ENCODE measurements at regions not wholly inside any gene's neighbourhood (a gene's known extent, or its start where the extent isn't known, plus 50 kb on each side); places are given as distances from the start of the nearest gene placed in this dataset.

DNA sequence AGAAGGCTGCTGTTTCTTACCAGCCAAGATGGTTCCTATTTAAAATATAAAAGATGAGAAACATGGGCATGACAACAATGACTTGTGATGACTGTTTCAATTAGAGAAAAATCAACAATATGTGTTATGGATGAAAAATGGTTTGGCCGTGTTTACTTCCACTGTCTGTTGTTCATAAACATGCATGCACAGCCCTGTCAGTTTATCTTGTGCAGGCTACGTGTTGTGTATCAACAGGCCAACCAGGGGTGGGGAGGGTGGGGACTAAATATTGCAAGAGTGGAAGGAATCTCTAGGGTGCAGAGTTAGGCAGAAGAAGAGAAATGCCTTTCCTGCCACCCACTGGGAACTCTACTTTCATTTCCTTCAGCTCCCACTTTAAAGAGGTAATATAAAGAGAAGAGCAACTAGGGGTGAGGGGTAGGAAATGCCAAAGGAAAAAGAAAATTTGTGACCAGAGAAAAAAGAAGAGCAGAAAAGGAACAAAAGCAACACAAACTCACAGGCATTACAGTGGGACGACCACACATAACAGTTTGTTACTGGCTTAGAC lies 116.8 kb upstream of the MEIS1 start:
- DNase-seq: no peak
- intact Hi-C loops (cut with DNase I): no loop called here

- no peak for DNase-seq
These were observed 117.5 kb upstream of the MEIS1 start for GRCh38 chr2:66317268-66317890.

GRCh38 chr2:66306483-66306882 lies 128.4 kb upstream of the MEIS1 start:
- intact Hi-C loops (cut with DNase I): no loop called here
- DNase-seq: no peak

More at GRCh38 chr2:66317268-66317890, 117.5 kb upstream of the MEIS1 start:
- intact Hi-C loops (cut with DNase I): no loop called here

DNA sequence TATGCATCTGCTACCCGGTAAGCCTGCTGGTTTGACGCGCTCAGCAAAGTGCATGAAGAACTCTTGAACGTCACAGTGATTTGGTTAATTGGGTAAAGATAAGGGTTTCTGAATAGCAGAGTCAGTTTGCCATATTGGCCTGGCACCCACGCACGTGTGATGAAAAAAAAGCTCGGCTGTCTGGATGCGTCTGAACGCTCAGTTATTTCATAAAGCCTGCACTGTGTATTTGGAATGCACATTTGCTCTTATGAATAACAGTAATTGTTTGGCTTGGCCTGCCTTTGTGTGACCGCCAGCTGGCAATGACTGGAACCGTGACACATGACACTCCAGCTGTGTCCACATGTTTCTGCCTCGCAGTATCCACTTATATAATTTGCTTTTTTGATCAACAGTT lies 129.2 kb upstream of the MEIS1 start:
- intact Hi-C loops (cut with DNase I): no loop called here

DNA sequence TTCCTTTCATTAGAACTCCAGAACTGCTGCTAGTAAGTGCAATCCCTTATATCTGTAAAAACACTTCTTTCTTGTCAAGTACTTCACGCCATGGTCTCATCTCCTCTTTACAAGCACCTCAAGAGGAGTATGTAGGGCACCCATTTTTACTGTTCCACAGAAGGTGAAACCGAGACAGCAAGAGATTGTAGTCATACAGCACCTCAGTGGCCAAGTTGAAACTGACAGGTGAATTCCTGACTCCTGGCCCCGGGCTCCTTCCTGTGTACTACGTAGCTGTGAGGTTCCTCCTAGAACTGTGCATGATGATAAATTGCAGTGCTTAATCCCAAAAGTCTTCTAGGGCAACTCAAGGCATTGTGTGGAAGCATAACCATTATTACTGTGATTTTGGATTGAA lies 131.5 kb upstream of the MEIS1 start:
- DNase-seq: no peak
- intact Hi-C loops (cut with DNase I): no loop called here

More for the DNA sequence above, 129.2 kb upstream of the MEIS1 start:
- DNase-seq: peak in 9 of 10 donors; percentile 30 to 95 (median 44)

GRCh38 chr2:66301767-66302140 lies 133.2 kb upstream of the MEIS1 start:
- intact Hi-C loops (cut with DNase I): no loop called here
- peak in 1 of 10 donors; percentile 70 for DNase-seq

DNA sequence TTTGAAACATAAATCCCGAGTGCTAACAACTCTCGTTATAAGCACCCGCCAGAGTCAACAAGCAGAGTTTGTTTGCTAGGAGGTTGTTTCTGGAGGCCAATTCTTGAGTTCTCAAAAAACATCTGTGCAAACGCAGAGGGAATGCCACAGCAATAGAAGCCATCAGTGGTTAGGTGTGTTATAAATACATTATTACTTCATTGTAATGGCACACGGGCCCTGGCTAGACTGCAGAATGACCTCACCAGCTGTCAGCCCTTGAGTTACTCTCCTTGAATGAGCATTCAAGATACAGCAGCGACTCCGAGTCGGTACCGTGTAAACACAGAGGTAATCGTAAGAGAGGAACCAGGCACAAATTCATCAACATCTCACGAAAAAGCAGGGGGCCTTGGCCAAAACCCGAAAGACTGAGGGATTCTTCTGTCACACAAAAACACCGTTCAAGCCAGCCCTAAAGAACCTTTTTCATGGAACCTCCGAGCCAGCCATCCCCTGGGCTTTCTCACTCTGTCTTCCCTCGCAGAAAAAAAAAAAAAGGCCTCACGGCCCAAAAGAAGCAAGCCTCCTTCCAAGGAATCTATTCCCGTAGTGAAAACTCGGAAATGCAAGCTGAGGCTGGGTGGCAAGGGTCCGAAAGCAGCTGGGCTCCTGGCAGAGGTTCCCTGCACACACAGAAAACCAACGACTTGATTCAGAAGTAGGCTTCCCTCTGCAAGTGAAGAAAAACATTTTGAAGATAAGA lies 133.7 kb upstream of the MEIS1 start:
- no peak for DNase-seq
- intact Hi-C loops (cut with DNase I): no loop called here

- intact Hi-C loops (cut with DNase I): no loop called here
- no peak for DNase-seq
These were observed 151.1 kb upstream of the MEIS1 start for GRCh38 chr2:66283787-66284186.

GRCh38 chr2:66281980-66282379 lies 152.9 kb upstream of the MEIS1 start:
- intact Hi-C loops (cut with DNase I): no loop called here
- DNase-seq: no peak

- DNase-seq: no peak
- intact Hi-C loops (cut with DNase I): no loop called here
These were observed 155.9 kb upstream of the MEIS1 start for GRCh38 chr2:66279024-66279423.

DNA sequence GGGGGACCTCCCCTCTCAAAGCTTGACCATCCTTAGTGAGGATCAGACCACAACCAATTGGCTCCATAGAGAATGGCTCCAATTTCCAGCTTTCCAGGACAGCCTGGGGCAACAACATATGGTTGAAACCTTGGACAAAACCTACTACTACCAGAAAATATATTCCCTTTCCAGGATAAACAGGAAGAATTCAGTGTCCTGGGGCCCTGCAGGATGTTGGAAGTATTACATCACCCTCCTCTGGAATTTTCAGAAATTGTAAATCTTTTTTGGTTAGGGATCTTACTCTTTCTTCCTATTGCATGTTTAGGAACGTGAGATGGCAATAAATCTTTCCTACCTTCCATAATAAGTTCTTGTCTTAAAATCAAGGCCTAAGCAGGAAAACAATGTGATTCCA lies 158.9 kb upstream of the MEIS1 start:
- intact Hi-C loops (cut with DNase I): no loop called here
- DNase-seq: no peak

GRCh38 chr2:66273933-66274490 lies 160.9 kb upstream of the MEIS1 start:
- DNase-seq: no peak
- intact Hi-C loops (cut with DNase I): no loop called here

- no peak for DNase-seq
- intact Hi-C loops (cut with DNase I): no loop called here
These were observed 162.2 kb upstream of the MEIS1 start for GRCh38 chr2:66272751-66273150.

DNA sequence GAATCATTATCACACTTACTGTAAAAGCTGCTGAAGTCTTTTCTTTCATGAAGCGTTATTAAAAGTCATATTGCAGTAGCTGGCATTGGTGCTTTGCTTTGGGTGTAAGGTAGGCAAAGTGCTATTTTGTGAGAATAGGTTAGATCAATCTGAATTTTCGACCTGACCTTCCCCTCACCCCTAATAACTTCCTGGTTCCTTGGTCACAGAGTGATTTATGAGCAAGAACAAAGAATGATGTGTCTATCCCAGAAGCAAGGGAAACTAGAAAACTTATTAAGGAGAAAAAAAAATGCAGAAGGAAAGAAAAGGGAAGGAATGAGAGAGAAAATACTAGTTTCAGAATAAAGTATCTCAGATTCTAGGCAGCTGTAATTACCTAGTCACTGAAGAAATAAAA lies 163.1 kb upstream of the MEIS1 start:
- DNase-seq: no peak
- intact Hi-C loops (cut with DNase I): no loop called here

GRCh38 chr2:66270247-66270646 lies 164.7 kb upstream of the MEIS1 start:
- DNase-seq: no peak
- intact Hi-C loops (cut with DNase I): no loop called here

- no peak for DNase-seq
- intact Hi-C loops (cut with DNase I): no loop called here
These were observed 165.8 kb upstream of the MEIS1 start for GRCh38 chr2:66269166-66269565.

GRCh38 chr2:66268756-66269155 lies 166.2 kb upstream of the MEIS1 start:
- no peak for DNase-seq
- intact Hi-C loops (cut with DNase I): no loop called here

DNA sequence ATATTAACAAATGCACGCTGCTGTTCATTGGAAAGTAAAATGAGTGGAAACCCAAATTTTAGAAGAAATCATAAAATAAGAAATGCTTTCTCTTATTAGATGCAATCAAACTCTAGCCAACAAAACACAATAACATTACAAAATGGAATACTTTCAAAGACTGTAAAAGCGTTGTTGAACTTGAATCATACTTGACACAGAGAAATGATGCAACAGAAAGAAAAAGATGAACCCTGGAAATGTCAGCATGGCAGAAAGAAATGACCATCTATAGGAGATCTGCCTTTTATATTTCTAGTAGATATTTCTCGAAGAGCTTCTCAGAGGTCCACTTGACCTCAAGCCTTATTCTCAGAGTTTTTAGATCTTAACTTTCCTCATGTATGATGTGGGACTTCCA lies 170.6 kb upstream of the MEIS1 start:
- intact Hi-C loops (cut with DNase I): no loop called here
- DNase-seq: no peak

DNA sequence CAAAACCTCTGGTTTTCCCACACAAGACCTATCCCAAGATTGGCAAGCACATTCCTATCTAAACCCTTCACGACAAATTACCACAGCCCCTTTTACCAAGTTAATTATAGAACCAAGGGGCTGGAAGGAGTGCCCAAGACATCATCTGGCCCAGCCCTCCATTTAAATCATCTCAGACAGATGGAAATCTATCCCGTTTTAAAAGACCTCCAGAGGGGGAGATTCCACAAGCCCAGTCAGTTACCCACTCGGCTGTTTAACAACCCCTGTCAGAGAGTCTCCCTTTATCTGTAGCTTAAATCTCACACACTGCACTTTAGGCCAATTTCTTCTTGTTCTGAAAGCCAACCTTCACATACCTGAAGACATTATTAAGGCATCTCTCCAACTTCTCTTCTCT lies 179.1 kb upstream of the MEIS1 start:
- no peak for DNase-seq
- intact Hi-C loops (cut with DNase I): no loop called here

- DNase-seq: no peak
- intact Hi-C loops (cut with DNase I): no loop called here
These were observed 179.8 kb upstream of the MEIS1 start for GRCh38 chr2:66255136-66255535.

GRCh38 chr2:66253066-66253465 lies 181.9 kb upstream of the MEIS1 start:
- intact Hi-C loops (cut with DNase I): no loop called here

DNA sequence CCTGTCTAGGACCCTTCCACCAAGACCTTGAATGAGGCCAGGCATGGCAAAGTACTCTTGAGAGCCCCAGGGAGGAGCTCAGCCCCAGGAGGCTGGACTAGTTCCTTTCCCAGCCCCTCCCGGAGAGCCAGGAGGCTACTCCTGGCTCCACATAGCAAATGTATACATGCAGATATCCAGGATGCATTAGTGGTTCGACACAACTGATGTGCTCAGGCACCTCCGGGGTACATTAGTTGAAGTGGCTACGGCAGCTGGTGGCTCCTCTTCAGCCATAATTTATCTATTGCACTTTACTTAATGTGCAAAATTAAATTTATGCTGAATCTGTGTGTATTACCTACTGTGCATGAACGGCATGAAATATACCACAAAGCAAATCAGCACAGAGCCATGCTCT lies 182.8 kb upstream of the MEIS1 start:
- DNase-seq: no peak
- intact Hi-C loops (cut with DNase I): no loop called here

More at GRCh38 chr2:66253066-66253465, 181.9 kb upstream of the MEIS1 start:
- no peak for DNase-seq

Measured in posterior cingulate gyrus (tissue), 11 donors.